ENCODE measurements at regions not wholly inside any gene's neighbourhood (a gene's known extent, or its start where the extent isn't known, plus 50 kb on each side); places are given as distances from the start of the nearest gene placed in this dataset.

- TF ChIP-seq BCL3 (IDR thresholded peaks at IDR 0.05) (no peak), ESRRA (IDR thresholded peaks at IDR 0.05; ENCODE audit: borderline replicate concordance, low read length) (no peak)
These were observed 163.2 kb upstream of the LRRC7 start (continued) for GRCh38 chr1:69404486-69404885.

DNA sequence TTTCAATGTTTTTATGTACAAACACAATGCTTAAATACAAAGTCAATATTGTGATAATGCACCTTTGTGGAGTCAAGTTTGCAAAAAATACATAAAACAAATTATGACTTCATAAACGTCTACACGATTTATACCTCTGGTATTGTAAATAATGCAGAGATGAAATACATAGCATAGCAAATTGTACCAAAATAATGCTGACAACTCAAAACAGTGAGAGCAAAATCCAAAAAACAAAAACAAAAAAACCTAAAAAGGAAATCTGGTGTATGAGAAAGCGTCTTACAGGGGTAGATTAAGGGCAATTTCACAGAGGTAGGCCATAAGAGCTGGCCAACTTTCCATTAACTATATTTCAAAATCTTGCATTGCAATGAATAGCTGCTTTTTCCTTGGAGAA, 161.5 kb upstream of the LRRC7 start:
- ATAC-seq = no peak
- Histone ChIP-seq H3K9me3 (no peaks in the 10 kb centered on the region), H3K4me3 (no peak overlapping the region), H3K4me2 (no peak overlapping the region), H3K27ac (no peak overlapping the region), H3K4me1 (no peaks in the 10 kb centered on the region)
- CTCF ChIA-PET = no interaction called here
- 1% methylated on average over 3 of the region's 3 CpGs for WGBS (ENCODE audit: missing lambda C conversion rate)
- POLR2A ChIA-PET = no interaction called here
- TF ChIP-seq MAFK (IDR thresholded peaks at IDR 0.05; ENCODE audit: partially characterized antibody) (peak; percentile 60), FOXS1 (CRISPR knock-in tag; IDR thresholded peaks at IDR 0.05) (no peak), NPAS2 (CRISPR knock-in tag; IDR thresholded peaks at IDR 0.05; ENCODE audit: borderline replicate concordance) (no peak), MAX (IDR thresholded peaks at IDR 0.05) (no peak)
- DNase-seq (ENCODE audit: low read depth in 1 of 2, low spot score in 1 of 2) = no peak
- no peak for FAIRE-seq

DNA sequence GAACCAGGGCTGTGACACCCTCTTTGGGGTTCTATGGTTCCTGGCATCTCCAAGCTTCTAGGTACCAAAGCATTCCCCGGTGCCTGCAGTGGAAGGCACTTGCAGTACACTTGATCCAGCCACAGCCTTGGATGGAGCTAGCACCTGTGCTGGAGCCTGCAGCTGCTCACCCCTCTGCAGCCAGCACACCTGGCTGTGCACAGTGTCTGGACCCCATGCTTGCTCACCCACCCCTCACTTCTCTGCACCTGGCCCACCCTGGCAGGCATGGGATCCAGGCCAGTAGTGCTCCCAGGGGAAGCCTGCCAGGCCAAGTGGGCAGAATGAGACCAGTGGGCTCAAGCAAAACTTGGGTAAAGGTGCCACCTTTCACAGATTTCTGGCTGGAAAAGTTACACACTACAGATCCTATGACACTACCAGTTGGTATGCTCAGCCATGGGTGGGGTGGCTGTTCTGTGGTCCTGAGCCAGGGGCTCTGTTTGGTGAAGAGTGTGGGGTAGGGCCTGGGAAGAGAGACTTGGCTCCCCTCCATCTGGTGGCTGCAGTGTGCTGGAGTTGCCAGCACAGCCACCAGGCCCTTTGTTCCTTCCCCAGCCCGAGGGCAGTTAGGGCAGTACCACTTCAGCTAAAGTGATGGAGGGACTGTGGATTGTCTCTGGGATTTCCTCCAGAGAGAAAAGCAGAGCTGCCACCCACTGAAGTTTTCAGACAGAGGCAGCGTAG, 157.8 kb upstream of the LRRC7 start:
- WGBS (ENCODE audit: missing lambda C conversion rate) = 0% methylated on average over 2 of the region's 3 CpGs
- no peak for DNase-seq (ENCODE audit: low read depth in 1 of 2, low spot score in 1 of 2)
- H3K4me2 ChIP-seq = no peak overlapping the region
- no peak overlapping the region for H3K27ac ChIP-seq
- ChIA-PET CTCF (no interaction called here), POLR2A (no interaction called here)
- no peak for ATAC-seq
- FAIRE-seq = no peak
- no peaks in the 10 kb centered on the region for H3K4me1 ChIP-seq
- no peaks in the 10 kb centered on the region for H3K9me3 ChIP-seq
- no peak overlapping the region for H3K4me3 ChIP-seq
- TF ChIP-seq PBX3 (IDR thresholded peaks at IDR 0.05) (no peak), EHMT2 (IDR thresholded peaks at IDR 0.05; ENCODE audit: low read depth) (no peak), HOXA7 (CRISPR knock-in tag; IDR thresholded peaks at IDR 0.05) (no peak), CBX2 (IDR thresholded peaks at IDR 0.05; ENCODE audit: borderline replicate concordance, low read depth) (no peak), BCL3 (IDR thresholded peaks at IDR 0.05) (no peak), RFX5 (IDR thresholded peaks at IDR 0.05) (no peak), NFE2L2 (conservative IDR thresholded peaks at IDR 0.05; ENCODE audit: low read length) (no peak), POLR2AphosphoS2 (conservative IDR thresholded peaks at IDR 0.05; ENCODE audit: low read length) (no peak), SMC3 (IDR thresholded peaks at IDR 0.05) (no peak), MYC (IDR thresholded peaks at IDR 0.05; ENCODE audit: borderline replicate concordance, low read length) (no peak), MAX (IDR thresholded peaks at IDR 0.05) (no peak), FOSL2 (IDR thresholded peaks at IDR 0.05) (no peak), FOSL2 (CRISPR knock-in tag; IDR thresholded peaks at IDR 0.05) (no peak), REST (IDR thresholded peaks at IDR 0.05) (no peak), ESRRA (IDR thresholded peaks at IDR 0.05; ENCODE audit: borderline replicate concordance, low read length) (no peak)
- TF ChIP-seq, protein P1, sequence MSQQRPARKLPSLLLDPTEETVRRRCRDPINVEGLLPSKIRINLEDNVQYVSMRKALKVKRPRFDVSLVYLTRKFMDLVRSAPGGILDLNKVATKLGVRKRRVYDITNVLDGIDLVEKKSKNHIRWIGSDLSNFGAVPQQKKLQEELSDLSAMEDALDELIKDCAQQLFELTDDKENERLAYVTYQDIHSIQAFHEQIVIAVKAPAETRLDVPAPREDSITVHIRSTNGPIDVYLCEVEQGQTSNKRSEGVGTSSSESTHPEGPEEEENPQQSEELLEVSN (IDR thresholded peaks at IDR 0.05; ENCODE audit: borderline replicate concordance, low read depth) = no peak

All from A549 (cell line).